ENCODE measurements at regions not wholly inside any gene's neighbourhood (a gene's known extent, or its start where the extent isn't known, plus 50 kb on each side); places are given as distances from the start of the nearest gene placed in this dataset.

DNA sequence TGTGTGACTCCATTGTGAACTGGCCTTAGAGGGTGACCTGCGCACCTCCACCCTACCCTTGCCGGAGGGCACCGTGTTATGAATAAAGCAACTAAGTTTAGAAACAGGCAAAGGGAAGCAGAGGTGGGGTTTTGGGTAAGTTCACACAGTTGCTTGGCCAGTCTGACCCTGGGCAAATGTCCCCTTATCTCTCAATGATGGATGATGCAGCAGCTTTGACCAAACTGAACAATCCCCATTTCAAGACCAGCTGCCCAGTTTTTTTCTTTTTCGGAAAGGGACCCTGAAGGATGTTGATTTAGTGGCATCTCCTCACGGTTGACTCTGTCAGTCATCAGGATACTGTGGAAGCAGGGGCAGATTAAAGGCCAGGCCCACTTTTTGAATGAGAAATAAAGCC is 68.7 kb upstream of the PRDM1 start:
- no peak for DNase-seq
- ChIA-PET CTCF (interaction anchor here (0.6 kb wide), 2 partner anchors 73 to 166 kb away, joined by 3 to 10 read pairs; no protein-coding TSS in a partner anchor), POLR2A (ENCODE audit: unreplicated experiment) (no interaction called here)
- no TSS peak for BruUV-seq (replicated peaks)
- TF ChIP-seq, protein P1, sequence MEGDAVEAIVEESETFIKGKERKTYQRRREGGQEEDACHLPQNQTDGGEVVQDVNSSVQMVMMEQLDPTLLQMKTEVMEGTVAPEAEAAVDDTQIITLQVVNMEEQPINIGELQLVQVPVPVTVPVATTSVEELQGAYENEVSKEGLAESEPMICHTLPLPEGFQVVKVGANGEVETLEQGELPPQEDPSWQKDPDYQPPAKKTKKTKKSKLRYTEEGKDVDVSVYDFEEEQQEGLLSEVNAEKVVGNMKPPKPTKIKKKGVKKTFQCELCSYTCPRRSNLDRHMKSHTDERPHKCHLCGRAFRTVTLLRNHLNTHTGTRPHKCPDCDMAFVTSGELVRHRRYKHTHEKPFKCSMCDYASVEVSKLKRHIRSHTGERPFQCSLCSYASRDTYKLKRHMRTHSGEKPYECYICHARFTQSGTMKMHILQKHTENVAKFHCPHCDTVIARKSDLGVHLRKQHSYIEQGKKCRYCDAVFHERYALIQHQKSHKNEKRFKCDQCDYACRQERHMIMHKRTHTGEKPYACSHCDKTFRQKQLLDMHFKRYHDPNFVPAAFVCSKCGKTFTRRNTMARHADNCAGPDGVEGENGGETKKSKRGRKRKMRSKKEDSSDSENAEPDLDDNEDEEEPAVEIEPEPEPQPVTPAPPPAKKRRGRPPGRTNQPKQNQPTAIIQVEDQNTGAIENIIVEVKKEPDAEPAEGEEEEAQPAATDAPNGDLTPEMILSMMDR (conservative IDR thresholded peaks at IDR 0.05): no peak
- no peak for TF ChIP-seq EZH2 (IDR thresholded peaks at IDR 0.05; ENCODE audit: low read depth)
- H3K4me3 ChIP-seq: no peak overlapping the region
- intact Hi-C loops (cut with micrococcal nuclease; ENCODE audit: unreplicated experiment): no loop called here
- H4K20me1 ChIP-seq (ENCODE audit: insufficient read depth): no peaks in the 10 kb centered on the region
- H3K4me1 ChIP-seq (replicated peaks; ENCODE audit: insufficient read depth): no peaks in the 10 kb centered on the region
- H3K27me3 ChIP-seq (ENCODE audit: insufficient read depth, low read depth): no peaks in the 10 kb centered on the region
- no peak overlapping the region for H3K27ac ChIP-seq
- H3K79me2 ChIP-seq (ENCODE audit: low read depth): no peaks in the 10 kb centered on the region
- H3K4me2 ChIP-seq: no peak overlapping the region
- H3K36me3 ChIP-seq (ENCODE audit: low read depth): no peaks in the 10 kb centered on the region
- no peaks in the 10 kb centered on the region for H3K9me2 ChIP-seq (ENCODE audit: insufficient read depth)
- H3K9me3 ChIP-seq (ENCODE audit: insufficient read depth, low read depth): no peaks in the 10 kb centered on the region
- no peak overlapping the region for H2AFZ ChIP-seq
- no peaks in the 10 kb centered on the region for H3F3A ChIP-seq (ENCODE audit: insufficient read depth, low read depth)

DNA sequence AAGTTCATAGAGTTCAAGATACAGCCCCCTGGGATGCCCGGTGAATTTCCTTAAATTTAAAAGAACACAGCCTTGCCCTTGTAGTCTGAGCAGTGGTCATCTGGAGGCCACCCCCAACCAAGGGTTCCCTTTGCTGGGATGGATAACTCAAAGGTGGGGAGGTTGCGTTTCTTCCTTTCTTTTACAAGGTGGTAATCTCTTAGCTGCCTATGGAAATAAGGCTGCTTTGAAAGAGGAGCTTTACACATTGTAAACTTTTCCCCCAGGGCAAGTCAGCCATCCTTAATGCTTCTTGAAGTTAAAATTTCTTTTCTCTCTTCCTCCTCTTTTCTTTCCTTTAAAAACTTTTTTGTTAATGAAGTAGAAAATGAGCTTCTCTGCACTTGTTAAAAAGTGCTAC is 71.2 kb upstream of the PRDM1 start:
- Histone ChIP-seq H3K4me3 (no peak overlapping the region), H4K20me1 (ENCODE audit: insufficient read depth) (no peaks in the 10 kb centered on the region), H3K27ac (no peak overlapping the region), H3K9me2 (ENCODE audit: insufficient read depth) (0 out of 2 replicates have a peak, but pooled peaks cover 5% of the 10 kb centered on the region), H3F3A (ENCODE audit: insufficient read depth, low read depth) (no peaks in the 10 kb centered on the region), H3K9me3 (ENCODE audit: insufficient read depth, low read depth) (no peaks in the 10 kb centered on the region), H2AFZ (no peak overlapping the region), H3K4me1 (replicated peaks; ENCODE audit: insufficient read depth) (no peaks in the 10 kb centered on the region), H3K36me3 (ENCODE audit: low read depth) (no peaks in the 10 kb centered on the region), H3K27me3 (ENCODE audit: insufficient read depth, low read depth) (no peaks in the 10 kb centered on the region), H3K79me2 (ENCODE audit: low read depth) (no peaks in the 10 kb centered on the region), H3K4me2 (no peak overlapping the region)
- intact Hi-C loops (cut with micrococcal nuclease; ENCODE audit: unreplicated experiment): no loop called here
- no peak for TF ChIP-seq EZH2 (IDR thresholded peaks at IDR 0.05; ENCODE audit: low read depth)
- TF ChIP-seq, protein P1 (conservative IDR thresholded peaks at IDR 0.05): no peak
- ChIA-PET CTCF (no interaction called here), POLR2A (ENCODE audit: unreplicated experiment) (no interaction called here)
- no peak for DNase-seq
- BruUV-seq (replicated peaks): no TSS peak

DNA sequence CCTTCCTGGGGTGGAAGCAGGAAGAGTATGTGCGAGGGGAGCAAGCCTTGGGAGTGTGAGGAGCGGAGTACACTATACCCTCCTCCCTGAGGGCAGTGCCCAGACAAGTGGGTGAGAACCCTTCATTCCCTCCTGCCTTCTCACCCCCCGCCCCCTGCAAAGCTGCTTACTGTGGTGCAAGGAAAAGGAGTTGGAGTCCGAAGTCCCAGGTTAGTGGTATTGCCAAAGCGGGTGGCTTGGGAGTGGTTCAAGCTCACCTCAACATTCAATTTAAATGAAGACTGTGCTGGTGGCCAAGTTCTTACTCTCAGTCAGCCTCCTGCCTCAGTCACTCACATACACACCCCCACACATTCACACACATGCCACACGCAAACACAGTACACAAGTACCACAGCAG is 74.7 kb upstream of the PRDM1 start:
- no peaks in the 10 kb centered on the region for H4K20me1 ChIP-seq (ENCODE audit: insufficient read depth)
- H3F3A ChIP-seq (ENCODE audit: insufficient read depth, low read depth): no peaks in the 10 kb centered on the region
- no peak for DNase-seq
- ChIA-PET POLR2A (ENCODE audit: unreplicated experiment) (no interaction called here), CTCF (no interaction called here)
- no TSS peak for BruUV-seq (replicated peaks)
- H3K4me2 ChIP-seq: no peak overlapping the region
- H3K4me3 ChIP-seq: no peak overlapping the region
- intact Hi-C loops (cut with micrococcal nuclease; ENCODE audit: unreplicated experiment): no loop called here
- H3K36me3 ChIP-seq (ENCODE audit: low read depth): no peaks in the 10 kb centered on the region
- no peaks in the 10 kb centered on the region for H3K9me3 ChIP-seq (ENCODE audit: insufficient read depth, low read depth)
- no peak overlapping the region for H3K27ac ChIP-seq
- no peaks in the 10 kb centered on the region for H3K79me2 ChIP-seq (ENCODE audit: low read depth)
- H2AFZ ChIP-seq: no peak overlapping the region
- 0 out of 2 replicates have a peak, but pooled peaks cover 5% of the 10 kb centered on the region for H3K9me2 ChIP-seq (ENCODE audit: insufficient read depth)
- no peaks in the 10 kb centered on the region for H3K4me1 ChIP-seq (replicated peaks; ENCODE audit: insufficient read depth)
- TF ChIP-seq, protein P1 (conservative IDR thresholded peaks at IDR 0.05): no peak
- TF ChIP-seq EZH2 (IDR thresholded peaks at IDR 0.05; ENCODE audit: low read depth): no peak
- no peaks in the 10 kb centered on the region for H3K27me3 ChIP-seq (ENCODE audit: insufficient read depth, low read depth)

All from PC-9 (cell line).